H1 (cell line): ENCODE measurements at regions not wholly inside any gene's neighbourhood (a gene's known extent, or its start where the extent isn't known, plus 50 kb on each side); places are given as distances from the start of the nearest gene placed in this dataset.

Experiments
- CTCF ChIA-PET: fragments of 300-600 bp; sonication (Branson Sonifier 250); formaldehyde crosslinking; loops from one replicate; lab custom pipeline; 2021; ENCODE audit not compliant: partially characterized antibody; lab: Charles Lee
- POLR2A ChIA-PET: fragments of 300-600 bp; sonication (Branson Sonifier 250); formaldehyde crosslinking; loops from one replicate; lab custom pipeline; 2021; ENCODE audit warnings: inconsistent platforms; ENCODE audit not compliant: partially characterized antibody; lab: Charles Lee
- DNase-seq, 2 experiments: peaks; one replicate each; pipeline versions ENCODE4 v3.0.0 to v3.0.0-alpha.2; 2010 to 2022; ENCODE audit warnings: low spot score in 2 of 2, low read depth in 1 of 2, mixed read lengths in 1 of 2
- FAIRE-seq: peaks from 2 replicates; lab custom pipeline; 2011; peaks lifted over from hg19 to GRCh38; lab: Jason Lieb, UNC
- H2AFZ ChIP-seq: 2 replicates; pipeline ENCODE4 v1.8.1; 2012; ENCODE audit warnings: low read length, inconsistent platforms
- H2AK5ac ChIP-seq: 2 replicates; pipeline ENCODE4 v1.6.1; 2013; ENCODE audit warnings: low read depth, low read length
- H2BK120ac ChIP-seq: replicated peaks from 2 replicates; pipeline ENCODE3; 2013; ENCODE audit warnings: low read depth, low read length, inconsistent platforms
- H2BK12ac ChIP-seq: 2 replicates; pipeline ENCODE4 v1.6.1; 2013; ENCODE audit warnings: low read depth, low read length
- H2BK15ac ChIP-seq: 2 replicates; pipeline ENCODE4 v1.6.1; 2013; ENCODE audit warnings: low read length
- H2BK20ac ChIP-seq: 2 replicates; pipeline ENCODE4 v1.6.1; 2013; ENCODE audit warnings: low read length
- H2BK5ac ChIP-seq: 2 replicates; pipeline ENCODE4 v1.6.1; 2013; ENCODE audit warnings: low read depth, low read length
- H3K14ac ChIP-seq: 2 replicates; pipeline ENCODE4 v1.6.1; 2013; ENCODE audit warnings: inconsistent platforms; ENCODE audit not compliant: insufficient read length
- H3K18ac ChIP-seq: 2 replicates; pipeline ENCODE4 v1.6.1; 2013; ENCODE audit warnings: low read length; ENCODE audit errors: extremely low read depth
- H3K23ac ChIP-seq: 2 replicates; pipeline ENCODE4 v1.6.1; 2013; ENCODE audit warnings: inconsistent platforms; ENCODE audit not compliant: insufficient read length
- H3K23me2 ChIP-seq: 2 replicates; pipeline ENCODE4 v1.6.1; 2013; ENCODE audit warnings: low read depth, low read length
- H3K27ac ChIP-seq: 2 replicates; pipeline ENCODE4 v1.6.1; 2011; ENCODE audit warnings: low read depth, low read length, inconsistent platforms
- H3K27me3 ChIP-seq, 4 experiments: replicated peaks in 1 of 4; 1 replicate in 1 of 4; 2 replicates in 3 of 4; pipeline versions ENCODE4 v1.6.1 to v1.8.1; 2011 to 2013; ENCODE audit warnings: low read length in 3 of 4, mild to moderate bottlenecking in 3 of 4, inconsistent platforms in 2 of 4, mixed read lengths in 2 of 4, moderate library complexity in 1 of 4; ENCODE audit not compliant: control insufficient read depth in 3 of 4, insufficient read depth in 3 of 4; ENCODE audit errors: extremely low read depth in 1 of 4
- H3K36me3 ChIP-seq, 4 experiments: 2 replicates each; pipeline versions ENCODE4 v1.6.1 to v1.8.1; 2011 to 2013; ENCODE audit warnings: mild to moderate bottlenecking in 4 of 4, low read length in 3 of 4, moderate library complexity in 2 of 4, control low read depth in 1 of 4, inconsistent platforms in 1 of 4; ENCODE audit not compliant: insufficient read depth in 4 of 4, control insufficient read depth in 2 of 4
- H3K4ac ChIP-seq: replicated peaks from 2 replicates; pipeline ENCODE3; 2013; ENCODE audit warnings: low read length, low read depth, mixed read lengths, inconsistent platforms; ENCODE audit not compliant: insufficient read length
- H3K4me1 ChIP-seq, 4 experiments: replicated peaks in 1 of 4; 1 replicate in 1 of 4; 2 replicates in 3 of 4; pipeline versions ENCODE4 v1.6.1 to v1.8.1; 2011 to 2013; ENCODE audit warnings: low read length in 3 of 4, inconsistent platforms in 2 of 4, mixed read lengths in 1 of 4; ENCODE audit not compliant: insufficient read depth in 4 of 4, control insufficient read depth in 3 of 4
- H3K4me2 ChIP-seq, 2 experiments: 2 replicates each; pipeline versions ENCODE4 v1.6.1 to v1.8.1; 2011 to 2013; ENCODE audit warnings: low read depth in 2 of 2, low read length in 2 of 2, control low read depth in 1 of 2, inconsistent platforms in 1 of 2, mild to moderate bottlenecking in 1 of 2; ENCODE audit not compliant: insufficient read depth in 1 of 2
- H3K4me3 ChIP-seq, 4 experiments: fragments of 200-600, 300-600 bp in 1 of 4; sonication (generic), shearing (Covaris generic), sonication (Bioruptor Twin) in 1 of 4; 2 replicates each; pipeline versions ENCODE4 v1.5.1 to v1.8.1; 2011 to 2016; ENCODE audit warnings: low read length in 4 of 4, low read depth in 3 of 4, control low read depth in 2 of 4, inconsistent platforms in 2 of 4, mild to moderate bottlenecking in 2 of 4, mixed read lengths in 1 of 4, moderate library complexity in 1 of 4; ENCODE audit not compliant: insufficient read depth in 2 of 4; ENCODE audit errors: extremely low read depth in 1 of 4
- H3K56ac ChIP-seq: replicated peaks from 2 replicates; pipeline ENCODE3; 2013; ENCODE audit warnings: low read depth, mild to moderate bottlenecking, mixed read lengths, low read length, inconsistent platforms; ENCODE audit not compliant: insufficient read length
- H3K79me1 ChIP-seq: 2 replicates; pipeline ENCODE4 v1.6.1; 2013; ENCODE audit warnings: low read depth, low read length, control low read depth
- H3K79me2 ChIP-seq, 2 experiments: 2 replicates each; pipeline versions ENCODE4 v1.6.1 to v1.8.1; 2012 to 2013; ENCODE audit warnings: low read length in 2 of 2, mild to moderate bottlenecking in 2 of 2, inconsistent platforms in 1 of 2; ENCODE audit not compliant: insufficient read depth in 2 of 2, control insufficient read depth in 1 of 2
- H3K9ac ChIP-seq, 4 experiments: replicated peaks in 1 of 4; 1 replicate in 1 of 4; 2 replicates in 3 of 4; pipeline versions ENCODE4 v1.6.1 to v1.8.1; 2011 to 2013; ENCODE audit warnings: low read depth in 3 of 4, low read length in 3 of 4, control low read depth in 2 of 4, mild to moderate bottlenecking in 2 of 4, moderate library complexity in 2 of 4, inconsistent platforms in 1 of 4; ENCODE audit errors: extremely low read depth in 1 of 4
- H3K9me3 ChIP-seq, 2 experiments: 2 replicates each; pipeline versions ENCODE4 v1.6.1 to v1.8.1; 2012 to 2013; ENCODE audit warnings: mild to moderate bottlenecking in 2 of 2, moderate library complexity in 2 of 2, control low read depth in 1 of 2, inconsistent platforms in 1 of 2, low read depth in 1 of 2, low read length in 1 of 2, mixed read lengths in 1 of 2; ENCODE audit not compliant: insufficient read depth in 2 of 2
- H4K20me1 ChIP-seq, 2 experiments: replicated peaks in 1 of 2; 2 replicates each; pipeline versions ENCODE3 to v1.8.1; 2011 to 2013; ENCODE audit warnings: inconsistent platforms in 2 of 2, low read length in 2 of 2, mild to moderate bottlenecking in 1 of 2; ENCODE audit not compliant: insufficient read depth in 2 of 2, control insufficient read depth in 1 of 2
- H4K5ac ChIP-seq: 2 replicates; pipeline ENCODE4 v1.6.1; 2013; ENCODE audit warnings: low read length, low read depth, mixed read lengths, inconsistent platforms; ENCODE audit not compliant: insufficient read length
- H4K8ac ChIP-seq: 2 replicates; pipeline ENCODE4 v1.8.0; 2013; ENCODE audit warnings: mild to moderate bottlenecking, moderate library complexity, low read length, inconsistent platforms; ENCODE audit not compliant: insufficient read depth; ENCODE audit errors: extremely low read depth
- H4K91ac ChIP-seq: replicated peaks from 2 replicates; pipeline ENCODE3; 2013; ENCODE audit warnings: low read length, mixed read lengths, inconsistent platforms; ENCODE audit not compliant: insufficient read length
- CBX8 ChIP-seq: fragments of 300-800, 300-1000 bp; sonication (generic); IDR thresholded peaks from 2 replicates; pipeline ENCODE4 v1.7.1; 2016; ENCODE audit warnings: low read depth, low read length, borderline replicate concordance
- EP300 ChIP-seq, 2 experiments: IDR thresholded peaks; 1 replicate in 1 of 2; 2 replicates in 1 of 2; pipeline ENCODE4 v1.6.1; 2011 to 2012; ENCODE audit warnings: low read depth in 2 of 2, low read length in 2 of 2, mild to moderate bottlenecking in 2 of 2, borderline replicate concordance in 1 of 2, inconsistent platforms in 1 of 2, moderate library complexity in 1 of 2
- JUND ChIP-seq: IDR thresholded peaks from 2 replicates; pipeline ENCODE4 v1.6.1; 2011; ENCODE audit warnings: mild to moderate bottlenecking, improper control_type of control experiment, low read length
- YY1 ChIP-seq: IDR thresholded peaks from 2 replicates; pipeline ENCODE4 v1.6.1; 2011; ENCODE audit warnings: low read depth, mild to moderate bottlenecking, low read length
- WGBS, 2 experiments: shearing (Covaris generic) in 1 of 2; methylation state at CpG; one replicate each; pipeline versions ENCODE4 v1.1.6 to v1.1.7; 2013 to 2015; ENCODE audit warnings: low lambda C conversion rate in 2 of 2, mixed read lengths in 2 of 2, inconsistent platforms in 1 of 2, low coverage in 1 of 2, missing lambda C conversion rate in 1 of 2; ENCODE audit not compliant: insufficient replicate concordance in 2 of 2, insufficient coverage in 1 of 2, insufficient read length in 1 of 2; ENCODE audit errors: extremely low coverage in 1 of 2, missing lambda C conversion rate in 1 of 2; 5-methylcytosine and 5-hydroxymethylcytosine counted together

DNA sequence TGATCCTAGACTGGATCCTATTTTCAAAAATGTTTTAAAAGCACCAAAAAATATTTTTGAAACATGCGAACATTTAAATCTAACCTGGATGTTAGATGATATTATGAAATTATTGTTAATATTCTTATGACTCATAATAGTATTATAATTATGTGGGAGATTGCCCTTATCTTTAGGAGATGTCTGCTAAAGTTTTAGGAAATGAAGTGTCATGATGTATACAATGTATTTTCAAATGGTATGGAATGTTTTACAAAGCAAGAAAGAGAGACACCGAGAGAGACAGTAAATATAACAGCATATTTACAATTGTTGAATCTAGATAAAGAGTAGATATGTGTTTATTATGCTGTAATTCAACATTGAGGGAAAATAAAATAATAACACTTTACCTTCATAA is 455.9 kb downstream of the ACTL7B start:
- Histone ChIP-seq H3K23me2 (no peaks in the 10 kb centered on the region), H3K56ac (no peak overlapping the region), H2BK120ac (no peak overlapping the region), H3K9ac (no peak overlapping the region), H3K4me1 (no peaks in the 10 kb centered on the region), H3K18ac (no peak overlapping the region), H3K36me3 (no peaks in the 10 kb centered on the region), H3K9me3 (no peaks in the 10 kb centered on the region), H2BK15ac (no peak overlapping the region), H3K14ac (no peak overlapping the region), H4K5ac (no peak overlapping the region), H2AFZ (no peak overlapping the region), H4K91ac (no peak overlapping the region), H2BK20ac (no peak overlapping the region), H3K27me3 (no peaks in the 10 kb centered on the region), H2BK12ac (no peak overlapping the region), H2AK5ac (no peak overlapping the region), H3K27ac (no peak overlapping the region), H3K4me3 (no peak overlapping the region), H2BK5ac (no peak overlapping the region), H4K8ac (no peak overlapping the region), H4K20me1 (no peaks in the 10 kb centered on the region), H3K4ac (no peak overlapping the region), H3K79me2 (no peaks in the 10 kb centered on the region), H3K4me2 (no peak overlapping the region), H3K23ac (no peak overlapping the region), H3K79me1 (no peaks in the 10 kb centered on the region)
- CTCF ChIA-PET, result no interaction called here
- FAIRE-seq (no peak), DNase-seq (no peak)
- TF ChIP-seq YY1 (no peak), EP300 (IDR thresholded peaks at IDR 0.05; ENCODE audit: borderline replicate concordance in 1 of 2, low read depth in 2 of 2, low read length in 2 of 2) (no peak), JUND (no peak), CBX8 (no peak)
- WGBS, 2 experiments, result 93% methylated on average over 2 of the region's 2 CpGs; no CpG with 5 or more reads in 1 of the 2 experiments
- POLR2A ChIA-PET, result no interaction called here
